ENCODE measurements at regions not wholly inside any gene's neighbourhood (a gene's known extent, or its start where the extent isn't known, plus 50 kb on each side); places are given as distances from the start of the nearest gene placed in this dataset.

GRCh38 chr17:71919896-71920295, 200.9 kb upstream of the SOX9 start:
- Histone ChIP-seq H3K27me3 (ENCODE audit: control insufficient read depth, insufficient read depth, low read length) (no peaks in the 10 kb centered on the region), H3K4me3 (ENCODE audit: low read depth, low read length) (no peak overlapping the region), H3K36me3 (ENCODE audit: control insufficient read depth, insufficient read depth, low read length) (no peaks in the 10 kb centered on the region)
- TF ChIP-seq, protein P1, sequence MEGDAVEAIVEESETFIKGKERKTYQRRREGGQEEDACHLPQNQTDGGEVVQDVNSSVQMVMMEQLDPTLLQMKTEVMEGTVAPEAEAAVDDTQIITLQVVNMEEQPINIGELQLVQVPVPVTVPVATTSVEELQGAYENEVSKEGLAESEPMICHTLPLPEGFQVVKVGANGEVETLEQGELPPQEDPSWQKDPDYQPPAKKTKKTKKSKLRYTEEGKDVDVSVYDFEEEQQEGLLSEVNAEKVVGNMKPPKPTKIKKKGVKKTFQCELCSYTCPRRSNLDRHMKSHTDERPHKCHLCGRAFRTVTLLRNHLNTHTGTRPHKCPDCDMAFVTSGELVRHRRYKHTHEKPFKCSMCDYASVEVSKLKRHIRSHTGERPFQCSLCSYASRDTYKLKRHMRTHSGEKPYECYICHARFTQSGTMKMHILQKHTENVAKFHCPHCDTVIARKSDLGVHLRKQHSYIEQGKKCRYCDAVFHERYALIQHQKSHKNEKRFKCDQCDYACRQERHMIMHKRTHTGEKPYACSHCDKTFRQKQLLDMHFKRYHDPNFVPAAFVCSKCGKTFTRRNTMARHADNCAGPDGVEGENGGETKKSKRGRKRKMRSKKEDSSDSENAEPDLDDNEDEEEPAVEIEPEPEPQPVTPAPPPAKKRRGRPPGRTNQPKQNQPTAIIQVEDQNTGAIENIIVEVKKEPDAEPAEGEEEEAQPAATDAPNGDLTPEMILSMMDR (IDR thresholded peaks at IDR 0.05; ENCODE audit: insufficient read depth, low read length, poor library complexity, severe bottlenecking) = no peak
- no peak for DNase-seq (ENCODE audit: low read depth)

- DNase-seq (ENCODE audit: low read depth) = no peak
- no peaks in the 10 kb centered on the region for H3K27me3 ChIP-seq (ENCODE audit: control insufficient read depth, insufficient read depth, low read length)
- H3K36me3 ChIP-seq (ENCODE audit: control insufficient read depth, insufficient read depth, low read length) = no peaks in the 10 kb centered on the region
- TF ChIP-seq, protein P1 (IDR thresholded peaks at IDR 0.05; ENCODE audit: insufficient read depth, low read length, poor library complexity, severe bottlenecking) = no peak
- no peak overlapping the region for H3K4me3 ChIP-seq (ENCODE audit: low read depth, low read length)
Measured at GRCh38 chr17:71921796-71922195, 199.0 kb upstream of the SOX9 start.

GRCh38 chr17:71922439-71922838, 198.4 kb upstream of the SOX9 start:
- no peaks in the 10 kb centered on the region for H3K27me3 ChIP-seq (ENCODE audit: control insufficient read depth, insufficient read depth, low read length)
- H3K4me3 ChIP-seq (ENCODE audit: low read depth, low read length) = no peak overlapping the region
- no peaks in the 10 kb centered on the region for H3K36me3 ChIP-seq (ENCODE audit: control insufficient read depth, insufficient read depth, low read length)
- DNase-seq (ENCODE audit: low read depth) = peak; percentile 95
- TF ChIP-seq, protein P1 (IDR thresholded peaks at IDR 0.05; ENCODE audit: insufficient read depth, low read length, poor library complexity, severe bottlenecking) = no peak

GRCh38 chr17:71926746-71927398, 193.9 kb upstream of the SOX9 start:
- DNase-seq (ENCODE audit: low read depth) = peak; percentile 74
- H3K36me3 ChIP-seq (ENCODE audit: control insufficient read depth, insufficient read depth, low read length) = no peaks in the 10 kb centered on the region
- no peaks in the 10 kb centered on the region for H3K27me3 ChIP-seq (ENCODE audit: control insufficient read depth, insufficient read depth, low read length)
- H3K4me3 ChIP-seq (ENCODE audit: low read depth, low read length) = no peak overlapping the region
- TF ChIP-seq, protein P1 (IDR thresholded peaks at IDR 0.05; ENCODE audit: insufficient read depth, low read length, poor library complexity, severe bottlenecking) = no peak

DNA sequence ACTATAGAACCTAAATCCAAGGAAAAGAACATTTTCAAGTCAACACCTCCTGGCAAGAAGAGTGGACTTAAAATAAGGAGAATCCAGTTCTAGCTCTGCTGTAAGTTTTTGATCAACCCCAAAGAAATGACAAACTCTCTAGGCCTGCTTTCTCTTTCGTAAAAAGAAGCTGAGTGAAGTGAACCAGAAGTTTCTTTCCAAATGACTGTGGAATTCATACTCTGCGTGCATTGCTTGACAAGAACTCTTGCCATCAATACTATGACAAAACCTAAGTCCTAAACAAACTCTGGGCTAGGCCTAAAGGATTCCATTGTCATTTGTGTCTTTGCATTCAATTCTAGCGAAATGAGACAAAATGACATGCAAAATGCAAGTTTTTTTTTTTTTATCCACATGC, 187.5 kb upstream of the SOX9 start:
- TF ChIP-seq, protein P1 (IDR thresholded peaks at IDR 0.05; ENCODE audit: insufficient read depth, low read length, poor library complexity, severe bottlenecking) = no peak
- no peaks in the 10 kb centered on the region for H3K27me3 ChIP-seq (ENCODE audit: control insufficient read depth, insufficient read depth, low read length)
- no peaks in the 10 kb centered on the region for H3K36me3 ChIP-seq (ENCODE audit: control insufficient read depth, insufficient read depth, low read length)
- DNase-seq (ENCODE audit: low read depth) = no peak
- H3K4me3 ChIP-seq (ENCODE audit: low read depth, low read length) = no peak overlapping the region

DNA sequence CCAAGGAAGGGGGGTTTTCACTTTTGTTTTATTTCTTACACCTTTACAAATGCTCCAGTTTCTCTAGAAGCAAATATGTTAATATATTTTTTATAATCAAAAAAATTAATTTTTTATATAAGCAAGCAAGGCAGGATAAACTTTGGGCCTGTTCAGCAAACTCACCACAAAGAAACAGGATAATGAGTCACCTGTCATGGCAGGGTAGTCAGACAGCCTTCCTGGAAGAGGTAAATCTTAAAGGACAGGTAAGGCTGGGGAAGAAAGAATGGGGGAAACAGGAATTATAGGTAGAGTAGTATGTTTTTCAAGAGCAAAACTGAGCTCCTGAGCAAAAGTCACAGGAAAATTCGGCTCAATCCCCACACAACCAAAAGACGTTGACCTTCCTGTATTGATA, 186.3 kb upstream of the SOX9 start:
- H3K27me3 ChIP-seq (ENCODE audit: control insufficient read depth, insufficient read depth, low read length) = no peaks in the 10 kb centered on the region
- DNase-seq (ENCODE audit: low read depth) = no peak
- TF ChIP-seq, protein P1 (IDR thresholded peaks at IDR 0.05; ENCODE audit: insufficient read depth, low read length, poor library complexity, severe bottlenecking) = no peak
- H3K4me3 ChIP-seq (ENCODE audit: low read depth, low read length) = no peak overlapping the region
- H3K36me3 ChIP-seq (ENCODE audit: control insufficient read depth, insufficient read depth, low read length) = no peaks in the 10 kb centered on the region
